ENCODE measurements at regions not wholly inside any gene's neighbourhood (a gene's known extent, or its start where the extent isn't known, plus 50 kb on each side); places are given as distances from the start of the nearest gene placed in this dataset.

- DNase-seq, result no peak
- Histone ChIP-seq H3K4me1 (no peaks in the 10 kb centered on the region), H3K27me3 (no peaks in the 10 kb centered on the region), H3K27ac (no peak overlapping the region), H3K9me3 (peaks cover 0 to 14% (median 8%) of the 10 kb centered on the region in 3 donors), H3K4me3 (no peak overlapping the region), H3K36me3 (no peaks in the 10 kb centered on the region)
- intact Hi-C loops (cut with DNase I; ENCODE audit: low total_unique reads), result no loop called here
- TF ChIP-seq, protein P1, sequence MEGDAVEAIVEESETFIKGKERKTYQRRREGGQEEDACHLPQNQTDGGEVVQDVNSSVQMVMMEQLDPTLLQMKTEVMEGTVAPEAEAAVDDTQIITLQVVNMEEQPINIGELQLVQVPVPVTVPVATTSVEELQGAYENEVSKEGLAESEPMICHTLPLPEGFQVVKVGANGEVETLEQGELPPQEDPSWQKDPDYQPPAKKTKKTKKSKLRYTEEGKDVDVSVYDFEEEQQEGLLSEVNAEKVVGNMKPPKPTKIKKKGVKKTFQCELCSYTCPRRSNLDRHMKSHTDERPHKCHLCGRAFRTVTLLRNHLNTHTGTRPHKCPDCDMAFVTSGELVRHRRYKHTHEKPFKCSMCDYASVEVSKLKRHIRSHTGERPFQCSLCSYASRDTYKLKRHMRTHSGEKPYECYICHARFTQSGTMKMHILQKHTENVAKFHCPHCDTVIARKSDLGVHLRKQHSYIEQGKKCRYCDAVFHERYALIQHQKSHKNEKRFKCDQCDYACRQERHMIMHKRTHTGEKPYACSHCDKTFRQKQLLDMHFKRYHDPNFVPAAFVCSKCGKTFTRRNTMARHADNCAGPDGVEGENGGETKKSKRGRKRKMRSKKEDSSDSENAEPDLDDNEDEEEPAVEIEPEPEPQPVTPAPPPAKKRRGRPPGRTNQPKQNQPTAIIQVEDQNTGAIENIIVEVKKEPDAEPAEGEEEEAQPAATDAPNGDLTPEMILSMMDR (IDR thresholded peaks at IDR 0.05), result no peak
Observed at GRCh38 chr6:40183902-40184301, 249.6 kb upstream of the MOCS1 start.

DNA sequence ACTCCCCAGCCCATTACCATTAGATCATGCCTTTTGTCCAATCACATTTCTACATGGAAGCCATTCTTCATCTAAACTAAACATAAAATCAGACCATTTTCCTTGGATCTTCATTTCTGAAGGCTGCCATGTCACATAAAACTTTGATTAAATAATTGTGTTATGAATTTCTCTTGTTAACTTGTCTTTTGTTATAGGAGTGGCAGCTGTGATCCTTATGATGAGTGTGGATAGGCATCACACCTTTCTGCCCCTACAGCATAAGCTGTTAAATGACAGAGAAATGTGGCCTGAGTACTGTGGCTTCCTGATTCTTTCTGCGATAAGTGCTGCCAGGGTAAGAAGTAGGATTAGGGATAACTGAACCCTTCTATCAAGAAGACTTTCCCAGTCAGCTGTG, 247.1 kb upstream of the MOCS1 start:
- TF ChIP-seq, protein P1 (IDR thresholded peaks at IDR 0.05), result no peak
- H3K9me3 ChIP-seq, result peaks cover 0 to 14% (median 8%) of the 10 kb centered on the region in 3 donors

DNA sequence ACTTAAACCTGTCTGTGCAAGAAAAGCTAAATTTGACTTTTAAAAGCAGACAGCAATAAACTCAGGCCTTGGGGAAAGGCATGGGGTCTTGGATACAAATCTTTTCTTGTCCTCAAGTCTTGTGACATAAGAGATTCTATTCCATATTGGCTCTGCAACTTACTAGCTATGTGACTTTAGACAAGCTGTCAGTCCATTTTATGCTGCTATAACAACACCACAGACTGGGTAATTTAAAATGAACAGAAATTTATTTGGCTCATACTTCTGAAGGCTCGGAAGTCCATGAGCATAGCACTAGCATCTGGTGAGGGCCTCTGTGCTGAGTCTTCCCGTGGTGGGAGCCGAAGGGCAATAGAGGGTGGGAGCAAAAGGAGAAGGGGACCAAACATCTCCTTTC, 246.0 kb upstream of the MOCS1 start:
- TF ChIP-seq, protein P1 (IDR thresholded peaks at IDR 0.05), result no peak
- no peak for DNase-seq
- intact Hi-C loops (cut with DNase I; ENCODE audit: low total_unique reads), result no loop called here
- Histone ChIP-seq H3K9me3 (peaks cover 0 to 14% (median 8%) of the 10 kb centered on the region in 3 donors), H3K27me3 (peaks cover 0 to 2% of the 10 kb centered on the region in 2 donors), H3K27ac (no peak overlapping the region), H3K36me3 (no peaks in the 10 kb centered on the region), H3K4me1 (no peaks in the 10 kb centered on the region), H3K4me3 (no peak overlapping the region)

More for the DNA sequence above, 247.1 kb upstream of the MOCS1 start:
- Histone ChIP-seq H3K4me3 (no peak overlapping the region), H3K4me1 (no peaks in the 10 kb centered on the region), H3K27me3 (peaks cover 0 to 2% of the 10 kb centered on the region in 2 donors), H3K36me3 (no peaks in the 10 kb centered on the region), H3K27ac (no peak overlapping the region)
- DNase-seq, result no peak
- intact Hi-C loops (cut with DNase I; ENCODE audit: low total_unique reads), result no loop called here

DNA sequence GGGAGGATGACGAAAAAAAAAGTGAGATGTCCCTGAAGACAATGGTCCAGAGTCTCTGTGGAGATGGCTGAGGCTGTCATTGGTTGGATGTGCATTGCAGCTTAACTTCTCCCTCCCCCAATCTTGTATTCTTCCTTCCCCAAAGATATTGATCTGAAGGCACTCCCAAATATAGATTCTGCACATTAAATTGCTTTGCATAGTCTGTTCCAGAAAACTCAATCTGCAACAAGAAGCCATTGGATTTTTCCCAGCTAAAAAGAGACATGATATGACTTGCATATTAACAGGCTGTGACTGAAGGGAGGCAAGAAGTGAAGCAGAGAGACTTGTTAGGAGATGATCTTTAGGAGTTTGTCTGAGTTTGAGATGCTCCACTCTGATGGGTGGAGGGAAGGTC, 245.2 kb upstream of the MOCS1 start:
- intact Hi-C loops (cut with DNase I; ENCODE audit: low total_unique reads), result no loop called here
- Histone ChIP-seq H3K4me1 (no peaks in the 10 kb centered on the region), H3K27me3 (peaks cover 0 to 2% of the 10 kb centered on the region in 2 donors), H3K9me3 (peaks cover 0 to 14% (median 8%) of the 10 kb centered on the region in 3 donors), H3K4me3 (no peak overlapping the region), H3K27ac (no peak overlapping the region), H3K36me3 (no peaks in the 10 kb centered on the region)
- TF ChIP-seq, protein P1 (IDR thresholded peaks at IDR 0.05), result no peak
- no peak for DNase-seq

- H3K36me3 ChIP-seq, result no peaks in the 10 kb centered on the region
- intact Hi-C loops (cut with DNase I; ENCODE audit: low total_unique reads), result no loop called here
Observed at GRCh38 chr6:40177598-40177997, 243.3 kb upstream of the MOCS1 start.

More at GRCh38 chr6:40177598-40177997, 243.3 kb upstream of the MOCS1 start:
- Histone ChIP-seq H3K4me3 (no peak overlapping the region), H3K9me3 (no peaks in the 10 kb centered on the region), H3K27ac (no peak overlapping the region), H3K27me3 (peaks cover 0 to 2% of the 10 kb centered on the region in 2 donors), H3K4me1 (no peaks in the 10 kb centered on the region)
- TF ChIP-seq, protein P1 (IDR thresholded peaks at IDR 0.05), result no peak
- no peak for DNase-seq

Data from tibial artery (tissue), 4 donors.